ENCODE measurements at regions not wholly inside any gene's neighbourhood (a gene's known extent, or its start where the extent isn't known, plus 50 kb on each side); places are given as distances from the start of the nearest gene placed in this dataset.

GRCh38 chr2:160694221-160694620 is 200.6 kb upstream of the RBMS1 start:
- no peaks in the 10 kb centered on the region for H3K4me1 Mint-ChIP-seq
- no peaks in the 10 kb centered on the region for H3K79me2 ChIP-seq (replicated peaks; ENCODE audit: insufficient read depth)
- H4K20me1 ChIP-seq (replicated peaks; ENCODE audit: insufficient read depth): no peaks in the 10 kb centered on the region
- no peaks in the 10 kb centered on the region for H3K4me1 ChIP-seq (ENCODE audit: insufficient read depth)
- TF ChIP-seq ETS1 (IDR thresholded peaks at IDR 0.05) (no peak), CREB1 (CRISPR knock-in tag; IDR thresholded peaks at IDR 0.05; ENCODE audit: low read depth) (no peak), JUNB (IDR thresholded peaks at IDR 0.05; ENCODE audit: unreplicated experiment) (no peak), ZNF462 (CRISPR knock-in tag; IDR thresholded peaks at IDR 0.05) (no peak), POLR2AphosphoS5 (IDR thresholded peaks at IDR 0.05; ENCODE audit: low read depth) (no peak), STAT1 (IDR thresholded peaks at IDR 0.05; ENCODE audit: unreplicated experiment) (no peak), REST (IDR thresholded peaks at IDR 0.05; ENCODE audit: unreplicated experiment) (no peak)
- no peaks in the 10 kb centered on the region for H3K27me3 ChIP-seq (ENCODE audit: insufficient read depth)
- H3K27ac Mint-ChIP-seq: no peak overlapping the region
- DNase-seq (ENCODE audit: low spot score) (no peak), ATAC-seq (no peak)
- H3K9me3 Mint-ChIP-seq: no peaks in the 10 kb centered on the region
- no peaks in the 10 kb centered on the region for H3K36me3 ChIP-seq (ENCODE audit: insufficient read depth)
- no peaks in the 10 kb centered on the region for H3F3A ChIP-seq (replicated peaks; ENCODE audit: low read depth)
- H2AFZ ChIP-seq: no peak overlapping the region
- no peak overlapping the region for H3K4me3 ChIP-seq
- no peak overlapping the region for H3K4me2 ChIP-seq
- no peak overlapping the region for H3K4me3 Mint-ChIP-seq
- peaks cover 8% of the 10 kb centered on the region; the same call in 1 of the 2 replicates for H3K9me2 ChIP-seq (ENCODE audit: insufficient read depth)
- no peak overlapping the region for H3K27ac ChIP-seq (ENCODE audit: low read depth)
- no peaks in the 10 kb centered on the region for H3K27me3 Mint-ChIP-seq (ENCODE audit: insufficient read depth, low read depth, poor library complexity)
- no peaks in the 10 kb centered on the region for H3K36me3 Mint-ChIP-seq (ENCODE audit: low read depth)
